ENCODE measurements at regions not wholly inside any gene's neighbourhood (a gene's known extent, or its start where the extent isn't known, plus 50 kb on each side); places are given as distances from the start of the nearest gene placed in this dataset.

- DNase-seq (ENCODE audit: low spot score) (no peak), ATAC-seq (ENCODE audit: low read depth) (no peak)
- Histone ChIP-seq H3K4me3 (ENCODE audit: severe bottlenecking) (no peak overlapping the region), H3K36me3 (ENCODE audit: low read depth) (no peaks in the 10 kb centered on the region), H3K4me1 (ENCODE audit: insufficient read depth, poor library complexity, severe bottlenecking) (no peaks in the 10 kb centered on the region), H3K27ac (ENCODE audit: poor library complexity, severe bottlenecking) (no peak overlapping the region), H3K9me3 (ENCODE audit: severe bottlenecking) (no peaks in the 10 kb centered on the region), H3K27me3 (ENCODE audit: insufficient read depth, poor library complexity, severe bottlenecking) (peaks cover 86% of the 10 kb centered on the region)
- no peak for TF ChIP-seq CTCF (IDR thresholded peaks at IDR 0.05; ENCODE audit: poor library complexity, severe bottlenecking)
Observed at GRCh38 chr10:100687143-100688003, 58.0 kb upstream of the PAX2 start.

GRCh38 chr10:100688201-100688600, 57.2 kb upstream of the PAX2 start:
- Histone ChIP-seq H3K27me3 (ENCODE audit: insufficient read depth, poor library complexity, severe bottlenecking) (peaks cover 77% of the 10 kb centered on the region), H3K9me3 (ENCODE audit: severe bottlenecking) (no peaks in the 10 kb centered on the region), H3K27ac (ENCODE audit: poor library complexity, severe bottlenecking) (no peak overlapping the region), H3K36me3 (ENCODE audit: low read depth) (no peaks in the 10 kb centered on the region), H3K4me3 (ENCODE audit: severe bottlenecking) (no peak overlapping the region), H3K4me1 (ENCODE audit: insufficient read depth, poor library complexity, severe bottlenecking) (no peaks in the 10 kb centered on the region)
- no peak for TF ChIP-seq CTCF (IDR thresholded peaks at IDR 0.05; ENCODE audit: poor library complexity, severe bottlenecking)
- DNase-seq (ENCODE audit: low spot score) (no peak), ATAC-seq (ENCODE audit: low read depth) (no peak)

- no peak for TF ChIP-seq CTCF (IDR thresholded peaks at IDR 0.05; ENCODE audit: poor library complexity, severe bottlenecking)
- ATAC-seq (ENCODE audit: low read depth) = no peak
Observed at GRCh38 chr10:100693821-100694220, 51.6 kb upstream of the PAX2 start.

More at GRCh38 chr10:100693821-100694220, 51.6 kb upstream of the PAX2 start:
- Histone ChIP-seq H3K4me3 (ENCODE audit: severe bottlenecking) (no peak overlapping the region), H3K36me3 (ENCODE audit: low read depth) (no peaks in the 10 kb centered on the region), H3K27ac (ENCODE audit: poor library complexity, severe bottlenecking) (no peak overlapping the region), H3K27me3 (ENCODE audit: insufficient read depth, poor library complexity, severe bottlenecking) (peaks cover 23% of the 10 kb centered on the region), H3K4me1 (ENCODE audit: insufficient read depth, poor library complexity, severe bottlenecking) (no peaks in the 10 kb centered on the region), H3K9me3 (ENCODE audit: severe bottlenecking) (no peaks in the 10 kb centered on the region)
- DNase-seq (ENCODE audit: low spot score) = no peak
